Mesendoderm (in vitro differentiated cells): ENCODE measurements at regions not wholly inside any gene's neighbourhood (a gene's known extent, or its start where the extent isn't known, plus 50 kb on each side); places are given as distances from the start of the nearest gene placed in this dataset.

Source experiments
- DNase-seq: peaks from one replicate; pipeline ENCODE4 v3.0.0; 2013
- H2AK5ac ChIP-seq: 2 replicates; pipeline ENCODE4 v1.6.1; 2013; ENCODE audit warnings: low read length, inconsistent platforms
- H2BK120ac ChIP-seq: 2 replicates; pipeline ENCODE4 v1.6.1; 2013; ENCODE audit warnings: low read depth, mild to moderate bottlenecking, low read length, moderate library complexity, mixed read lengths
- H2BK15ac ChIP-seq: replicated peaks from 2 replicates; pipeline ENCODE4 v1.6.1; 2013; ENCODE audit warnings: low read depth, mild to moderate bottlenecking, moderate library complexity
- H2BK5ac ChIP-seq: 2 replicates; pipeline ENCODE4 v1.6.1; 2013; ENCODE audit warnings: low read length, inconsistent platforms
- H3K18ac ChIP-seq: 2 replicates; pipeline ENCODE4 v1.6.1; 2013; ENCODE audit warnings: mild to moderate bottlenecking, low read length, mixed read lengths
- H3K23ac ChIP-seq: one replicate; pipeline ENCODE4 v1.6.1; 2013; ENCODE audit warnings: low read length
- H3K27ac ChIP-seq: 2 replicates; pipeline ENCODE4 v1.5.1; 2013; ENCODE audit warnings: low read depth, mild to moderate bottlenecking, inconsistent platforms, low read length, moderate library complexity
- H3K27me3 ChIP-seq: 2 replicates; pipeline ENCODE4 v1.6.1; 2013; ENCODE audit warnings: low read length, control low read depth, mild to moderate bottlenecking, inconsistent platforms; ENCODE audit not compliant: insufficient read depth, poor library complexity
- H3K36me3 ChIP-seq: 2 replicates; pipeline ENCODE4 v1.6.1; 2013; ENCODE audit warnings: low read length, inconsistent platforms; ENCODE audit not compliant: control insufficient read depth, insufficient read depth
- H3K4ac ChIP-seq: one replicate; pipeline ENCODE4 v1.6.1; 2013; ENCODE audit warnings: low read depth, mild to moderate bottlenecking, low read length, moderate library complexity
- H3K4me1 ChIP-seq: 2 replicates; pipeline ENCODE4 v1.6.1; 2013; ENCODE audit warnings: low read depth, low read length, inconsistent platforms; ENCODE audit not compliant: control insufficient read depth
- H3K4me2 ChIP-seq: 2 replicates; pipeline ENCODE4 v1.6.1; 2013; ENCODE audit warnings: low read length
- H3K4me3 ChIP-seq: 2 replicates; pipeline ENCODE4 v1.5.1; 2013; ENCODE audit warnings: mild to moderate bottlenecking, low read length
- H3K56ac ChIP-seq: one replicate; pipeline ENCODE4 v1.6.1; 2013; ENCODE audit warnings: low read length
- H3K79me1 ChIP-seq: 2 replicates; pipeline ENCODE4 v1.6.1; 2013; ENCODE audit warnings: low read length, inconsistent platforms
- H3K79me2 ChIP-seq: 2 replicates; pipeline ENCODE4 v1.6.1; 2013; ENCODE audit warnings: mild to moderate bottlenecking, low read length; ENCODE audit not compliant: control insufficient read depth, insufficient read depth
- H3K9ac ChIP-seq: 2 replicates; pipeline ENCODE4 v1.6.1; 2013; ENCODE audit warnings: low read length, inconsistent platforms
- H4K5ac ChIP-seq: one replicate; pipeline ENCODE4 v1.6.1; 2013; ENCODE audit warnings: low read length
- H4K8ac ChIP-seq: one replicate; pipeline ENCODE4 v1.6.1; 2013; ENCODE audit warnings: low read depth, mild to moderate bottlenecking, control low read depth, low read length, moderate library complexity
- WGBS: extraction: QIAGEN DNeasy Blood & Tissue Kit; methylation state at CpG from one replicate; pipeline ENCODE4 v1.1.7; 2013; ENCODE audit warnings: low lambda C conversion rate, missing lambda C conversion rate; ENCODE audit not compliant: insufficient coverage; ENCODE audit errors: extremely low coverage; 5-methylcytosine and 5-hydroxymethylcytosine counted together

- no peaks in the 10 kb centered on the region for H3K4me1 ChIP-seq
- no peaks in the 10 kb centered on the region for H3K36me3 ChIP-seq
- H3K18ac ChIP-seq, result no peak overlapping the region
- no peak overlapping the region for H3K27ac ChIP-seq
- H3K79me1 ChIP-seq, result no peaks in the 10 kb centered on the region
- H2AK5ac ChIP-seq, result no peak overlapping the region
- no peak overlapping the region for H4K8ac ChIP-seq
- peak overlapping the region; percentile 57 for H2BK15ac ChIP-seq
- no CpG with 5 or more reads among the region's 2 CpGs for WGBS
- no peak overlapping the region for H3K4me2 ChIP-seq
- no peak overlapping the region for H4K5ac ChIP-seq
- H3K56ac ChIP-seq, result no peak overlapping the region
- H2BK5ac ChIP-seq, result no peak overlapping the region
- no peak overlapping the region for H3K23ac ChIP-seq
- no peaks in the 10 kb centered on the region for H3K79me2 ChIP-seq
- H3K4ac ChIP-seq, result no peak overlapping the region
- H3K4me3 ChIP-seq, result no peak overlapping the region
- H3K27me3 ChIP-seq, result no peaks in the 10 kb centered on the region
- H2BK120ac ChIP-seq, result no peak overlapping the region
- no peak overlapping the region for H3K9ac ChIP-seq
- no peak for DNase-seq
Measured at GRCh38 chr10:52959810-52960209, 187.2 kb upstream of the MBL2 start.

- Histone ChIP-seq H2BK5ac (no peak overlapping the region), H3K27ac (no peak overlapping the region), H3K9ac (no peak overlapping the region), H3K4me3 (no peak overlapping the region), H3K4me2 (no peak overlapping the region), H3K4ac (peak overlapping the region; percentile 52), H3K4me1 (no peaks in the 10 kb centered on the region), H4K5ac (no peak overlapping the region), H3K27me3 (no peaks in the 10 kb centered on the region), H3K23ac (no peak overlapping the region), H3K18ac (peak overlapping the region; percentile 80), H3K79me2 (no peaks in the 10 kb centered on the region), H2BK15ac (peak overlapping the region; percentile 19), H2AK5ac (no peak overlapping the region), H3K79me1 (no peaks in the 10 kb centered on the region), H3K56ac (peak overlapping the region; percentile 25), H2BK120ac (peak overlapping the region; percentile 28), H4K8ac (no peak overlapping the region), H3K36me3 (no peaks in the 10 kb centered on the region)
- DNase-seq, result no peak
- no CpG with 5 or more reads among the region's 5 CpGs for WGBS
Measured at GRCh38 chr10:52956861-52957260, 184.3 kb upstream of the MBL2 start.

- Histone ChIP-seq H2BK15ac (peak overlapping the region; percentile 19), H3K56ac (no peak overlapping the region), H3K4me1 (no peaks in the 10 kb centered on the region), H3K4me2 (no peak overlapping the region), H3K27me3 (no peaks in the 10 kb centered on the region), H3K79me1 (no peaks in the 10 kb centered on the region), H3K23ac (no peak overlapping the region), H4K8ac (no peak overlapping the region), H2BK120ac (no peak overlapping the region), H3K79me2 (no peaks in the 10 kb centered on the region), H3K27ac (no peak overlapping the region), H4K5ac (no peak overlapping the region), H3K18ac (peak overlapping the region; percentile 80), H3K4me3 (no peak overlapping the region), H2AK5ac (no peak overlapping the region), H3K9ac (no peak overlapping the region), H3K36me3 (no peaks in the 10 kb centered on the region), H2BK5ac (no peak overlapping the region), H3K4ac (no peak overlapping the region)
- no peak for DNase-seq
- WGBS, result no CpG with 5 or more reads among the region's 3 CpGs
Measured at GRCh38 chr10:52956461-52956860, 183.9 kb upstream of the MBL2 start.

- H3K79me2 ChIP-seq, result no peaks in the 10 kb centered on the region
- no peaks in the 10 kb centered on the region for H3K27me3 ChIP-seq
- no peak overlapping the region for H3K4me2 ChIP-seq
- H3K27ac ChIP-seq, result no peak overlapping the region
- DNase-seq, result no peak
- H3K4ac ChIP-seq, result peak overlapping the region; percentile 79
- H2BK120ac ChIP-seq, result no peak overlapping the region
- no peak overlapping the region for H3K23ac ChIP-seq
- no CpG with 5 or more reads among the region's 21 CpGs for WGBS
- no peak overlapping the region for H2BK5ac ChIP-seq
- H3K4me3 ChIP-seq, result no peak overlapping the region
- no peak overlapping the region for H3K18ac ChIP-seq
- no peak overlapping the region for H4K5ac ChIP-seq
- no peak overlapping the region for H3K9ac ChIP-seq
- H3K4me1 ChIP-seq, result no peaks in the 10 kb centered on the region
- no peak overlapping the region for H4K8ac ChIP-seq
- no peak overlapping the region for H2BK15ac ChIP-seq
- no peaks in the 10 kb centered on the region for H3K79me1 ChIP-seq
- H2AK5ac ChIP-seq, result no peak overlapping the region
- H3K36me3 ChIP-seq, result no peaks in the 10 kb centered on the region
- H3K56ac ChIP-seq, result no peak overlapping the region
Measured at GRCh38 chr10:52955337-52955736, 182.8 kb upstream of the MBL2 start.

- H3K36me3 ChIP-seq, result no peaks in the 10 kb centered on the region
- no peak overlapping the region for H3K9ac ChIP-seq
- H3K4ac ChIP-seq, result no peak overlapping the region
- no peak overlapping the region for H3K4me2 ChIP-seq
- no peak overlapping the region for H3K56ac ChIP-seq
- H3K79me2 ChIP-seq, result no peaks in the 10 kb centered on the region
- no peak overlapping the region for H2BK120ac ChIP-seq
- no peak for DNase-seq
- peak overlapping the region; percentile 71 for H3K18ac ChIP-seq
- H2BK5ac ChIP-seq, result no peak overlapping the region
- H3K79me1 ChIP-seq, result no peaks in the 10 kb centered on the region
- H3K23ac ChIP-seq, result no peak overlapping the region
- H3K4me1 ChIP-seq, result no peaks in the 10 kb centered on the region
- no peak overlapping the region for H3K27ac ChIP-seq
- no peak overlapping the region for H4K8ac ChIP-seq
- H4K5ac ChIP-seq, result no peak overlapping the region
- no CpG with 5 or more reads among the region's 5 CpGs for WGBS
- no peak overlapping the region for H3K4me3 ChIP-seq
- no peaks in the 10 kb centered on the region for H3K27me3 ChIP-seq
- H2BK15ac ChIP-seq, result no peak overlapping the region
- H2AK5ac ChIP-seq, result no peak overlapping the region
Measured at GRCh38 chr10:52954407-52954806, 181.8 kb upstream of the MBL2 start.

- no CpG with 5 or more reads among the region's 9 CpGs for WGBS
- Histone ChIP-seq H4K5ac (no peak overlapping the region), H3K27me3 (no peaks in the 10 kb centered on the region), H2BK15ac (no peak overlapping the region), H2AK5ac (no peak overlapping the region), H3K9ac (peak overlapping the region; percentile 19), H3K36me3 (no peaks in the 10 kb centered on the region), H3K4me3 (no peak overlapping the region), H3K27ac (no peak overlapping the region), H2BK5ac (peak overlapping the region; percentile 78), H4K8ac (peak overlapping the region; percentile 42), H3K23ac (no peak overlapping the region), H3K4me1 (no peaks in the 10 kb centered on the region), H3K18ac (peak overlapping the region; percentile 55), H3K4ac (peak overlapping the region; percentile 62), H3K4me2 (no peak overlapping the region), H3K56ac (peak overlapping the region; percentile 67), H3K79me2 (no peaks in the 10 kb centered on the region), H3K79me1 (no peaks in the 10 kb centered on the region), H2BK120ac (peak overlapping the region; percentile 74)
- no peak for DNase-seq
Measured at GRCh38 chr10:52952391-52953055, 179.9 kb upstream of the MBL2 start.
